NB4 (cell line): ENCODE measurements at regions not wholly inside any gene's neighbourhood (a gene's known extent, or its start where the extent isn't known, plus 50 kb on each side); places are given as distances from the start of the nearest gene placed in this dataset.
A peak's percentile ranks its signal among the peaks of the same experiment; 100 is the strongest.

Source experiments
- DNase-seq: peaks from one replicate; pipeline ENCODE4 v3.0.0; 2010; ENCODE audit warnings: low read depth
- H3K4me3 ChIP-seq: one replicate; pipeline ENCODE4 v1.5.1; 2011; ENCODE audit warnings: mild to moderate bottlenecking, low read depth, low read length, moderate library complexity
- MAX ChIP-seq: IDR thresholded peaks from 2 replicates; pipeline ENCODE4 v1.6.1; 2011; ENCODE audit warnings: low read depth, low read length
- MYC ChIP-seq: IDR thresholded peaks from 2 replicates; pipeline ENCODE4 v1.6.1; 2011; ENCODE audit warnings: low read depth, low read length
- POLR2A ChIP-seq: IDR thresholded peaks from 2 replicates; pipeline ENCODE4 v1.6.1; 2011; ENCODE audit warnings: mild to moderate bottlenecking; ENCODE audit not compliant: insufficient read length; ENCODE audit errors: extremely low read depth
- TF ChIP-seq, protein P1 (sequence below): IDR thresholded peaks from one replicate; pipeline ENCODE4 v1.5.1; 2012; ENCODE audit warnings: low read depth, low read length

- H3K4me3 ChIP-seq = no peak overlapping the region
- TF ChIP-seq MAX = no peak
- TF ChIP-seq, protein P1, sequence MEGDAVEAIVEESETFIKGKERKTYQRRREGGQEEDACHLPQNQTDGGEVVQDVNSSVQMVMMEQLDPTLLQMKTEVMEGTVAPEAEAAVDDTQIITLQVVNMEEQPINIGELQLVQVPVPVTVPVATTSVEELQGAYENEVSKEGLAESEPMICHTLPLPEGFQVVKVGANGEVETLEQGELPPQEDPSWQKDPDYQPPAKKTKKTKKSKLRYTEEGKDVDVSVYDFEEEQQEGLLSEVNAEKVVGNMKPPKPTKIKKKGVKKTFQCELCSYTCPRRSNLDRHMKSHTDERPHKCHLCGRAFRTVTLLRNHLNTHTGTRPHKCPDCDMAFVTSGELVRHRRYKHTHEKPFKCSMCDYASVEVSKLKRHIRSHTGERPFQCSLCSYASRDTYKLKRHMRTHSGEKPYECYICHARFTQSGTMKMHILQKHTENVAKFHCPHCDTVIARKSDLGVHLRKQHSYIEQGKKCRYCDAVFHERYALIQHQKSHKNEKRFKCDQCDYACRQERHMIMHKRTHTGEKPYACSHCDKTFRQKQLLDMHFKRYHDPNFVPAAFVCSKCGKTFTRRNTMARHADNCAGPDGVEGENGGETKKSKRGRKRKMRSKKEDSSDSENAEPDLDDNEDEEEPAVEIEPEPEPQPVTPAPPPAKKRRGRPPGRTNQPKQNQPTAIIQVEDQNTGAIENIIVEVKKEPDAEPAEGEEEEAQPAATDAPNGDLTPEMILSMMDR = no peak
- TF ChIP-seq POLR2A = no peak
- no peak for TF ChIP-seq MYC
- peak; percentile 70 for DNase-seq
Measured at GRCh38 chrX:42119076-42119475, 195.7 kb upstream of the CASK start.

DNA sequence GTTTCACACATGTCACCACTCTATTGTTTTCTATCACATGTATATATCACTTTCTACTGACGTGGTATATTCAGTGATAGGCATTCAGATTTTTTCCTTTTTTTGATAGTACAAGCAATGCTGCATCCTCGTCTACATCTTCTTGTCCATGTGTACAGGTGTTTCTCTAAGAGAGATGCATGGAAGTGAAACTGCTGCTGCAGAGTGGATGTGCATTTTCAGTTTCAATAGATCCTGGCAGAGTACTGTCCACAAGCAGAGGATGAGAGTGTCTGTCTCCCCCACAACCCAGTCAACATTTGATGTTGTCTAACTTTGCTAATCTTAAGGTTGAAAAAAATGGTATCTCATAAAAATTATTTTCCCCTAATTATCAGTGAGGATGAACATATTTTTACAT is 194.0 kb upstream of the CASK start:
- no peak for DNase-seq
- TF ChIP-seq POLR2A = no peak
- H3K4me3 ChIP-seq = no peak overlapping the region

GRCh38 chrX:42109428-42109827 is 186.1 kb upstream of the CASK start:
- TF ChIP-seq MAX (no peak), POLR2A (no peak), MYC (no peak)
- TF ChIP-seq, protein P1 = no peak
- no peak for DNase-seq
- no peak overlapping the region for H3K4me3 ChIP-seq

GRCh38 chrX:42107495-42108488 is 184.4 kb upstream of the CASK start:
- H3K4me3 ChIP-seq = no peak overlapping the region
- no peak for TF ChIP-seq MYC
- no peak for TF ChIP-seq POLR2A
- TF ChIP-seq MAX = no peak
- TF ChIP-seq, protein P1 = no peak
- no peak for DNase-seq

GRCh38 chrX:42106556-42106955 is 183.2 kb upstream of the CASK start:
- TF ChIP-seq, protein P1 = no peak
- TF ChIP-seq MYC (no peak), POLR2A (no peak), MAX (no peak)
- no peak overlapping the region for H3K4me3 ChIP-seq
- no peak for DNase-seq

DNA sequence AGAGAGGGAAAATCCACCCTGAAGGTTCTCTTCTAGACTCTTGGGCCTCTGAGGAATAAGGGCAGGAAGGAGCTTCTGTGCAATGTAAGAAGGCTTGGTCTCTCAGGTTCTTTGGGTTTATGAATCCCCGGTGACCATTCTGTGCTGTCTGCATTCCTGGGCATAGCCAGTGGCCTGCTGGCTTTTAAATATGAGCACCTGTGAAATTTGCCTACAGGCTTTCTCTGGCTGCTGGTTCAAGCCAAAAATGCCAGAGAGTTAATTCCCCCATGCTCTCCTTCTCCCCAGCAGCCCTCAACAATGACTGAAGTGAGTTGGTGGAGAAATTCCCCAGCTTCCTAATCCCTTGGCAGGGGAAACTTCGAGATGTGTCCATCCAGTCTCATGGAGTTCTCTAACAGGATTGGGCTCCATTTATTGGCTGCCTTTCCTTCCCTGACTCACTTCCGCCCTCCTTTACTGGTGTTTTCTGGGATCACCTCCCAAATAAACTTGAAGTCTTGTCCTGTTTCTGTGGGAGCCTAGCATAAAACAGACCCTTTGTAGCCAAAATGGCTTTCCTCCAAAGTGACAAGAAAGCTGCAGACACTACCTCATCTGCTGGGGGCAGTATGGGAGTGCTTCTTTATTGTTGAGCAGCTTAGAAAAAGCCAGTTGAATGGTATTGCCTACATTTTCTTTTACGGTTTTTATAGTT is 179.4 kb upstream of the CASK start:
- DNase-seq = no peak
- no peak for TF ChIP-seq MYC
- TF ChIP-seq POLR2A = no peak
- TF ChIP-seq, protein P1 = no peak
- no peak for TF ChIP-seq MAX
- no peak overlapping the region for H3K4me3 ChIP-seq
